Renal pelvis (tissue), 1 donor: ENCODE measurements at regions not wholly inside any gene's neighbourhood (a gene's known extent, or its start where the extent isn't known, plus 50 kb on each side); places are given as distances from the start of the nearest gene placed in this dataset.
"Not testable (repeated sequence)": the region's sequence is repeated elsewhere in the genome, so short reads cannot be mapped to it uniquely, and the experiment has no call there.

Experiments
- DNase-seq: peaks from one replicate; pipeline ENCODE4 v3.0.0-alpha.2; 2013

DNA sequence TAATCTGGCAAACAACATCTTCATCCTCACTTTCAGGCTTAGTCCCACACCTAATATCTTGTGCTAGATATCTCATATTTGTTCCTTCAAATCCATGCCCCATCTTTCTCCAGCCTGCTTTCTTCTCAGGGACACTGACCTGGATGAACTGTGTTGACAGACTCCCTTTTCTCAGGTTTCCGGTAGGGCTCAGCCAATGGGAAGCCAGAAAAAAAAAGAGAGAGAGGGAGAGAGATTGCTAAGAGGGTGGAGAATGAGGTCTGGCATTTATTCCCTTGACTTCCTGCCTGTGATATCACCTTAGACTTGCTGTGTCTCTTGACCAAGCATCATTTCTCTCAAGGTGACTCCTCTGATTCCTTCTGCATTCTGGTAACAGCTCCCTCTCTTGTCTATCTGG is 145.6 kb upstream of the ABI3BP start:
- DNase-seq: no peak

- DNase-seq: no peak
These were observed 141.1 kb upstream of the ABI3BP start for GRCh38 chr3:101134331-101134730.

GRCh38 chr3:101133652-101134051 is 140.4 kb upstream of the ABI3BP start:
- DNase-seq: no peak

DNA sequence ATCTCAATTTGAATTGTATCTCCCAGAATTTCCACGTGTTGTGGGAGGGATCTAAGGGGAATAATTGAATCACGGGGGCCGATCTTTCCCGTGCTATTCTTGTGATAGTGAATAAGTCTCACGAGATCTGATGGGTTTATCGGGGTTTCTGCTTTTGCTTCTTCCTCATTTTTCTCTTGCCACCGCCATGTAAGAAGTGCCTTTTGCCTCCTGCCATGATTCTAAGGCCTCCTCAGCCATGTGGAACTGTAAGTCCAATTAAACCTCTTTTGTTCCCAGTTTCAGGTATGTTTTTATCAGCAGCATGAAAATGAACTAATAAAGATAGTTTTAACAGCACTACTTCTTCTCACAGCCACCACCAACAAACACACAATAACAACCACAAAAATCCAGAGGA is 140.0 kb upstream of the ABI3BP start:
- DNase-seq: not testable (repeated sequence)

GRCh38 chr3:101131767-101132166 is 138.5 kb upstream of the ABI3BP start:
- no peak for DNase-seq

- DNase-seq: no peak
These were observed 135.6 kb upstream of the ABI3BP start for GRCh38 chr3:101128786-101129185.

DNA sequence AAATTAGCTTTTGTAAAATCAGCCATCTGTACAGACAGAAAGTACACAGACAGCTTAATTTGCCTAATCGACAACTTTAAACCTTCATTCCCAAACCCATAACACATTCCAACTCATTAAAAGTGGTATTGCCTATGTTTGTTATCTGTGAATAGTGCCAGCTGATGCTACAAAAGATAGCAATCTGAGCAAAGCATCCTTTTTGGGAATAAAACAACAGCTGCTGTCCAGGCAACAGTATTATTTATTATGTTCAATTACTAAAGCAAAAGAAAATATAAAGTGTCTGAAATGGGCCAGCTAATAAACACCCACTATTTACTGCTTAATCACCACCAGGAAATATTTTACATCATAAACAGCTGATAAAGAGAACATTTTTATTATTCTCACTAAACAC is 134.8 kb upstream of the ABI3BP start:
- DNase-seq: no peak

GRCh38 chr3:101124125-101124524 is 130.9 kb upstream of the ABI3BP start:
- no peak for DNase-seq

DNA sequence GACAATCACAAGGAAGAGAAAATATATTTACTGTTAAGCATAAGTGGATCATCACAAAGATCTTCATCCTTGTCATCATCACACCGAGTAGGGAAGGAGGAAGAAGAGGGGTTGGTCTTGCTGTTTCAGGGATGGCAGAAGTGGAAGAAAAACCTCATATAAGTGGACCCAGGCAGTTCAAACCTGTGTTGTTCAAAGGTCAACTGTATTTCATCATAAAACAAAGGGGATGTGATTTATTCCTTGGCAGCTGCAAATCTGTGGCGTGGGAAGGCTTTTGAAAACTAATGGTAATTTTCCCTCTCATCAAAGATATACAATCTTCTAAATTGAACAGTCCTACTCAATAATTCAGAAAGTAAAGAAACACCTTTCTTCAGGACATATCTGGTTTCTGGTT is 129.9 kb upstream of the ABI3BP start:
- DNase-seq: no peak

DNA sequence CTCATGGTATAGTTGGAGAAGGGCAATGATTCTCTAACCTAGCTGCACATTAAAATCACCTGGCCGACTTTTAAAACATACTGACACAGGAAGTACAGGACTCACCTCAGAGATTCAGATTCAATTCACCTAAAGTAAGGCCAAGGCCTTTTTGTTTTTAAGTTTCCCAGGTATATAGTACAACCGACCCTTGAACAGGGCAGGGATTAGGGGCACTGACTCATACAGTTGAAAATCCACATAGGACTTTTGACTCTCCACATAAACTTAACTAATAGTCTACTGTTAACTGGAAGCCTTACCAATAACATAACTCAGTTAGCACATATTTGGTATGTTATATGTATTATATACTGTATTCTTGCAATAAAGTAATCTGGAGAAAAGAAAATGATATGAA is 129.5 kb upstream of the ABI3BP start:
- no peak for DNase-seq

DNA sequence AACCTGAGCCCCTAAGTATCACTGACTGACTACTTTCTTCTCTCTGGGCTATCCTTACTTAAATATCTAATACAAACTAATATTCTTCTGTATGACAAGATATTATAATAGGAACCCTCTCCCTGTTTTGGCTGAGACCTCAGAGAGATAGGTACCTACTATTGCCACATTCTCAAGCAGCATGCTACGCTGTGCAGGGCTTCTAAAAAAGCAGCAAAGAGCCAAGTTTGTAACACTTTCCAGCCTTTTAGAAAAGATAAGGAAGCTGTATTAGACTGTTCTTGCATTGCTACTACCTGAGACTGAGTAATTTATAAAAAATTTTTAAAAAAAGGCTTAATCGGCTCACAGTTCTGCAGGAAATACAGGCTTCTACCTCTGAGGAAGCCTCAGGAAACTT is 126.8 kb upstream of the ABI3BP start:
- DNase-seq: no peak

DNA sequence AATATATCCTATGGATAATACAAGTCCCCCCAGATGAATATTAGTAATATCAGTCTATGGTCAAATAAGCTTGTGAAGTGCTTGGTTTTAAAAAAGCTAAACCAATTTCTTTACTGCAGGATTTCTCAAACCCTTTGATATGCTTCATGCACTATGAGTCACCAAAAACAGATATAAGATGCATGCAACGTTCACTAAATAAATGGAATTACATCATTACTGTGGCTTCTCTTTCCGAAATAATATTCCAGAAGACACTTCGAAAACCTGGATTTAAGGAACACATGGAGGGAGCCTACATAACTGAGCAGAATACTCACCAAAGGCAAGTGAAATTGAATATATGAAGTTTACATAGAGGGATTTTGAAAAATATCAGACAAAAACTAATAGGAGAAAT is 126.3 kb upstream of the ABI3BP start:
- no peak for DNase-seq

DNA sequence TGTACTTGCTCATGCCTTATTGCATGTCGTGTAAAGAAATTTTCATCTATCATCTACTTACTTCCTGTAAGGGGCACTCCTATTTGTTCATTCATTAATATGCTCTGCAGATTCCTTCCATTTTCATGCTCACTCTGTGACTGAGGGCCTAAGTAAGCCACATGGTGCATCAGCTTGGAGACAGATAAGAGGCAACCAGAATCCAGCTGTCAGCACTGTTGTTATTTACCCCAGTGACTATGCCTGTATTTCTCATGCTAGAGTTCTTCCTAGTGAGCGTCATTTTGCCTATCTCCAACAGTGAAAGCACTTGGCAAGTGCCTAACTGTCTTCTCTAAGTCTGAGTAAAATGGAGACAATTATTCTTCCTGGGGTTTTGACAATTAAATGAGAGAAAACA is 124.8 kb upstream of the ABI3BP start:
- no peak for DNase-seq

DNA sequence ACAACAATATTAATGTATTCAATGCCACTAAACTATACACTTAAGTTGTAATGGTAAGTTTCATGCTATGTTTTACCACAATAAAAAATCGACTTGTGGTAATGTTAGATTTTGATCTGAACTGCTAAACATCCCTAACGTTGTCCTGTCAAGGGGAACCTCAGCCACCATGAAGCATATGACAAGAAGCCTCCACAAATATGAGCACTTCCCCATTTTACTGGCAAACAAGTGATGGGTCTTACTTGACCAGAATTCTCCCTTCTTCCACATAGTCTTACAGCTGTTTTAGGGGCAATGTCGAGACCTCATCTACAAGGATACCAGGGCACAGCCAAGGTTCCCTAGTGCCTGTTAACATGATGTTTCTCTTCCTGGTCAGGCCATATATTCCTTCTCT is 124.2 kb upstream of the ABI3BP start:
- no peak for DNase-seq

- DNase-seq: not testable (repeated sequence)
These were observed 117.1 kb upstream of the ABI3BP start for GRCh38 chr3:101110295-101110694.

- no peak for DNase-seq
These were observed 111.1 kb upstream of the ABI3BP start for GRCh38 chr3:101104321-101104720.

- DNase-seq: no peak
These were observed 109.6 kb upstream of the ABI3BP start for GRCh38 chr3:101102678-101103296.

DNA sequence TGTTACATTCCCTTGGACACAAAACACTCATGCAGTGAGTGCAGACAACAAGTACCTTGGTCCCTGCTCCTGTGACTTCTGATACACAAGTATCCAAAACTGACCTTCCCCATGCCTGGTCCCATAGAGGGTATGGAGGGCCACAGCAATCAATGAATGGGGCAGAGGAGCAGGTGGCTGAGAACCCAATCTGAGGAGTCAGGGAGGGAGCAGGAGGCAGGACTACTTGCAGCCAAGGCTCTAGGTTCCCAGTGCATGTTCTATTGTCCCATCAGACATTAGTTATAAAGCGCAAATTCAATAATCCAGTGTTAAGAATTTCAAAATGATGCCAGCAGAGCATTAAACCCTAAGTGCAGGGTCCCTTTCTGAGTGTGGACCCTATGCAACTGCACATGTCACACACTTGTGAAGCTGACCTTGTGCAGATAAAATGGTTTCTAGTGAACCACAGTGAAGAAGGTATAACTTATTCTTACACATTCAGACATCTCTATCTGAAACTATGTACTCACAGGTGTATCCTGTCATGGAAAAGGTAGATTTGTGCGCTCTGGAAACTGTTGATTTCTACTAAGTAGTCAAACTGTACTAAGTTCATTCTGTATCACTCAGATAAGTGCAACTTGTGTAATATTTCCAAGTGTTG is 107.3 kb upstream of the ABI3BP start:
- no peak for DNase-seq

GRCh38 chr3:101099791-101100190 is 106.6 kb upstream of the ABI3BP start:
- DNase-seq: no peak

DNA sequence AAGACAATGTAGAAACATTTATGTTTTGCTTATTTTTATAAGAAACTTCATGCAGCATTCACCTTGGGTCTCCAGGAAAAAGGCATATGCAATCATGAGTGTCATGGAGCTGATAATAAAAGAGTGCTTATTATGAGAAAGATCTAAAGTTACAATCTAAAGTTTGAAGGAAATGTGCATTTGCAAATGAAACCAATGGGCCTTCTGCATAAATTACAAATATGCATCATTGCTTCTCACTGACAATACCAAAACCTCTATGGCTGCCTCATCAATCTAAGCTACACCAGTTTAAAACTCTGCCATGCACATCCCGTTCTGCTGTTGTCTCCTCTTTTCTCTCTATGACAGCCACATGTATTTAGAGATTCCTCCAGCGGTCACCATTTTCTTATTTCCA is 103.2 kb upstream of the ABI3BP start:
- no peak for DNase-seq

DNA sequence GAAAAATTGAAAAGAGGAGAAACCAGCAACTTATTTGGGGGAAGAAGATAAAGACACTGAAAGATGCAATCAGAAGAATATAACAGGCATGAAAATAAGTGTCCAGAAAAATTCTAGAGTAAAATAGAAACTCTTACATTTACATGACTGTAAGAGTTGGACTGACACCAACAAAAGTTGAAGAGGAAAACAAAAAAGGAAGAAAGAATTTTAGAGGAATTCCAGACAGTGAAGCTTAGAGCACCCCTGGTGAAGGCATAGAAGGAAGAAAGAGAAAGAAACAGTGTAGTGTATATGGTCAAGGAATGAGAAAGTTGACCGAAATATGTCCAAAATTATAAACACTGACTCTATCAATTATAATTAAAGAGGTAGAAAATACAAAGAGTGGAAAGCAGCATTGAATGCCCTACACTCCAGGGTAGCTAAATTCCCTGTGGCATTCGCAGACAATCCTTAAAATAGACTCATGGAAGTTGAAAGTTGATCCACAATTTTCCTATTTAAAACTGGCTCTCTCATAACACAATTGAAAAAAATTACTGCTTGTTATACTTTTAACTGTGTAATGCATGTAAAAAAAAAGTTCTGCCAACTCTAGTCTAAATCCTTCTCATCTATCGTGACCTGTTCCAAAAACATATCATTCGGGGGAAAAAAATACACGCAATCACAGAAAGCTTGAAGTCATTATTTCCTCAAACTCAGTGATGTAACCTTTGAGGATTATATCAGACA is 102.6 kb upstream of the ABI3BP start:
- DNase-seq: no peak

DNA sequence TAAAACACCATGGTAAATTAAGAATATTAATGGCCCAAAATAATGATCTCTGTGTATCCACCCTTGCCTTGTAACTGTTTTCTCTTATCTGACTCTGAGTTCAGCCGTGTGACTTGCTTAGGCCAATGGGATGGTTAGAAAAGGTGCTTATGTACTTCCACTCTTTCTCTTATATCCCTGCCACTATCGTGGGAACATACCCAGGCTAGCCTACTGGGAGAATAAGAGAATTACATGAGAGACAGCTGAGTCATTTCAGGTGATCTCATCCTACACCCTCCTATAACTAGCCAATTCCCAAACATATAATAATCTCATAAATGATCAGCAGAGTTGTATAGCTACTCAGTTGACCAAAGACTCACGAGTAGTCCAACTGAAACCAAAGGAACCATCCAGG is 98.3 kb upstream of the ABI3BP start:
- DNase-seq: no peak

- no peak for DNase-seq
These were observed 92.5 kb upstream of the ABI3BP start for GRCh38 chr3:101085752-101086151.

DNA sequence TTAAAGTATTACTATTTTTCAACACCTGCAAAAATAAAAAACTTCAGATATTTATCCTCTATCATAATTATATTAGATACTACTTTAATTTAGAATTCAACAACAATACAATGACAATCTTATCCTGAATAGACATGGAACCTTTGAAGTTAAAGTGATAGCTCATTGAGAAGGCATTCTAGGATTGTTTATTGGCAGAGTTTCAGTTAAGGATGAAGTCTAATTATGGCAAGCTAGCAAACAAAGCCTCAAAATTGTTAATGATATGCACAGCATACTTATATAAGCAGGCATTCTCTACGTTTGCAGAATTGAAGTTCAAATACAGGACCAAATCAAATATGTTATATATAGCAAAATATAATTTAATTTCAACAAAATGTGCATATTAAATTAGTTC is 91.2 kb upstream of the ABI3BP start:
- DNase-seq: no peak
